Muscle of arm (tissue), 1 donor: ENCODE measurements at regions not wholly inside any gene's neighbourhood (a gene's known extent, or its start where the extent isn't known, plus 50 kb on each side); places are given as distances from the start of the nearest gene placed in this dataset.

Source experiments
- DNase-seq: peaks from one replicate; pipeline ENCODE4 v3.0.0-alpha.2; 2013

DNA sequence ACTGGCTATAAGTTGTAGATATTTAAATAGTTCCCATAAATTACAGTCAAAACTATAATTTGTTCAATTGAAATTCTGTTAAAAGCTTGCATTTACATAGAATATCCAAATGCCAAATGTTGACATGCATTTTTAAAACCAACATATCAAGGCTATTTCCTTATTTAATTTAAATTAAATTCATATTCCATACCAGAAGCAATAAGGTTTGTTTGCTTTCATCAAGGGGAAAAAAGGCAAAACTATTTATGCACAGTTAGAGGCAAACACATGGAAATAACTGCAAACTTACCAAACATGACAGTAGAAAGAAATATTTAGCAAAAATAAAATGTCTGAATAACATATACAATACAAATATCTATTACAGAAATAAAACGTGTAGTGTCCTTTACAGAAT is 1581.2 kb upstream of the TENM4 start:
- DNase-seq, result no peak

DNA sequence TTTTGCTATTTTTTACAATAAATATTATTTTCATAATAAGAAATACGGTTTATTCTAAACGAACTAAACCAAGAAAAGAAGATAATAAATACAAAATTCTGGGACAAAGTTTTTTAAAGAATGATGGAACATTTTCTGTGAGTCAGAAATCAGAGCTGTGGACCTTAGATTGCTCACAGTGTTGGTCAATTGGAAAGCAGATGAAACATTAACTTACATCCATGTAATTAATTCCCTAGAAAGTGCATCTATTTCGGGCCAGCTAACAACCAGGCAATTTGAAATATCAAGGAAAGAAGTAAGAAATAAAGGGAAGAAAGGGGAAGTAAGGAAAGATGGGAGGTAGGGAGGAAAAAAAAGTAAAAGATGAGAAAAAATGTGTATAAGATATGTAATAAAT is 1569.8 kb upstream of the TENM4 start:
- DNase-seq, result no peak

DNA sequence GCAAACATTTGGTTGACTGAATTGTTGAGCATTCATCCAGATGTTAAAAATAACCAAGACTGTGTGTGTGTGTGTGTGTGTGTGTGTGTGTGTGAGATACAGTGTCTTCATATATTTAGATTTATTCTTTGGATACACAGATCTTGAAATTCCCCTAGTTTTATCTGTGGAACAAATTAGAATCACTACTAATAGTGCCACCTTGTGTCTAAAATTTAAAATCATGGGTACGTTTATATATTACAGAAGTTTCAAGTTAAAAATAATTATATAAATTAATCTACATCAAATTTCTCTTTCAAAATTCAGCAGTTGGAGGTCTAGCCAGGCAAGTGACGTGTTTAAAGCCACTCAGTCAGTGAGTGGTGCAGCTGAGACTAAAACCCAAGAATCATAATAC is 1566.2 kb upstream of the TENM4 start:
- DNase-seq, result no peak

DNA sequence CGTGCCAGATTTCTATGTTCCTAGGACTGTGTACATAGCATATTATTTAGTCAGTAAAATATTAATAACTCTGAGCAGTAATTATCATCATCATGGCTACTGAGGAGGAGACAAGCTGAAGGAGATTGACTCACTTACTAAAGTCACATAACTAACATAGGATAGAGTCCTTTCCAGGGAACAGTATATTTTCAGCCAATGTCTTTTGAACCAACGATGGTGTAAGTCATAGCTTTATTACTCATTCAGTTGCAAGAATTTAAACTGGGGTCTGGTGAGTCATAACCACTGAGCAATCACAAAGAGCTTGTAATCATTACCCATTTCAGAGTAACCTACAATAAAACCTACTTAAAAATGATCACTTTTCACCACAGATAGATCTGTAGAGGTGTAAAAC is 1564.8 kb upstream of the TENM4 start:
- DNase-seq, result no peak

DNA sequence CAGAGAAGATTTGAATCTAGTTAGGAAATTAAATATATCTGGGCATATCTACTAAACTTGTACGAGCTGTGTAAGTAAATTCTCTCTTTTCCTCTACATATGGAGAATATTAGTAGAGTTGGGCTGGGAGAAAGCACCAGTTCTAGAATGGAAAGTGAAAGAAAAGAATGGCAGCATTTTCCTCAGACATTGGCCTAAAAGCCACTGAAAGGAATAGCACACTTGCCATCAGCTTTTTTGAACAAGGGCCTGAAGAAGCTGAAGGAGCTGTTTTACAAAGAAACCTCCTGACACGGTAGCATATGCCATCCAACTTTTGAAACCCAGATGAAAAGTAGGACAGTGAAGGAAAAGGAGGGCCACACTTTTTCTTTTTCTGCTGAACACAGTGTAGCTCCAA is 1563.7 kb upstream of the TENM4 start:
- DNase-seq, result no peak

DNA sequence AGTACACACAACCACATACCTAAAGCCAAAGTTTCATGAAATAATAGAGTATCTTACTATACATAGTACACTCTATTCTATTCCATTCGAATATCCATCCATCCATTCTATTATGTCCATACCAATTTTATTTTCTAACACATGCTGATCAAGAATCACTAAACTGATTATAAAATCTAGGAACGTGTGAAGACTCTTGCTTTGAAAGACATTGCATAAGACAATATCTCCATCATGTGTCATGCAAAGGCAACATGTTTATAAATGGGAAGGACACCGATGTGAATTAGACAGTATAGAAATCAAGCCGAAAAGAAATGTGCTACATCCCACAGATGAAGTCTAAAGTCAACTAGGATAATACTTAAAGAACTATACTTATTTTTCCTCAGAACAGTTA is 1561.5 kb upstream of the TENM4 start:
- DNase-seq, result no peak

DNA sequence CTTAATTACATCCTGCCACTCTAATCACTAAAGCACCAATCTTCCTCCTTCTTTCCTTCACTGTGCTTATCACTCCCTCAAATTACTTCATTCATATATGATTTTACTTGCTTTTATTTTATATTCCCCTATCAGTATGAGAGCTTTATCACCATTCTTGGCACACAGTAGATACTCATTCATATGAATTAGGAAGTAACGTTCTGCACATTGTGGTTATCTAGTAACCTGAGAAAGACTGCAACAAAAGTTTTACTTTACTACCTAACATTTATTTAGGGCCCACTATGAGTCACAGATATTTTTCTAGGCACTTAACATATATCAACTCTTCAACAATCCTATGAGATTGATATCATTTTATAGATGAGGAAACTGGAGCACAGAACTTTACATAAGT is 1559.9 kb upstream of the TENM4 start:
- no peak for DNase-seq

DNA sequence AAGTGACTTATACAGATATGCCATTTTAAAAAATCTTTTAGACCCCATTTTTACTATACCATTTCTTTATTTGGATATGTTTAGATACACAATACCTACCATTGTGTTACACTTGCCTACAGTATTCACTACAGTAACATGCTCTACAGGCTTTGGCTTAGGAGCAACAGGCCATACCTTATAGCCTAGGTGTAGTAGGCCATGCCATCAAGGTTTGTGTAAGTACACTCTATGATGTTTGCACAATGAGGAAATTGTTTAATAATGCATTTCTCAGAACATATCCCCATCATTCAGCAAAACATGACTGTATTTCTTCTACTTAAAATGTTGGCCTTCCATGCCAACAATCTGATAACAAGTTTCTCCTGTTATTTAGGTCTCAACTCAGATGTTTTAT is 1559.5 kb upstream of the TENM4 start:
- no peak for DNase-seq

GRCh38 chr11:80995523-80995922 is 1554.7 kb upstream of the TENM4 start:
- no peak for DNase-seq

DNA sequence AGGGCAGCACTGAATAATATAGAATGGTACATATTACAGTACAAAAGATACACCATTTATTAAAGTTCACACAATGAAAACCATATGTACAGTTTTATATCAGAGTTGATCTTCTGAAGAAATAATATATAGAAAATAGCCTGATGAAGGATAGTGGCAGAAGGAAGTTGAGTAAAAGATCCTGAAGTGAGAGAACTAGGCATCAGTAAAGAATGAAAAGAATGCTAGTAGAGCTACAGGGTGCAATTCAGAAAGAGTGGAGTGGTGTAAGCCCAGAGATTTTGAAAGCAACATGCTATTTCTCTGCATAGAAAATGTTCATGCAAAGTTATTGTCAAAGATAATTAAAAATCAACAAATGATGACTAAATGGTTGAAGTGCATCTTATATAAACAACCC is 1552.7 kb upstream of the TENM4 start:
- no peak for DNase-seq

- DNase-seq, result no peak
These were observed 1550.1 kb upstream of the TENM4 start for GRCh38 chr11:80990885-80991284.

- DNase-seq, result no peak
These were observed 1546.3 kb upstream of the TENM4 start for GRCh38 chr11:80987171-80987570.

DNA sequence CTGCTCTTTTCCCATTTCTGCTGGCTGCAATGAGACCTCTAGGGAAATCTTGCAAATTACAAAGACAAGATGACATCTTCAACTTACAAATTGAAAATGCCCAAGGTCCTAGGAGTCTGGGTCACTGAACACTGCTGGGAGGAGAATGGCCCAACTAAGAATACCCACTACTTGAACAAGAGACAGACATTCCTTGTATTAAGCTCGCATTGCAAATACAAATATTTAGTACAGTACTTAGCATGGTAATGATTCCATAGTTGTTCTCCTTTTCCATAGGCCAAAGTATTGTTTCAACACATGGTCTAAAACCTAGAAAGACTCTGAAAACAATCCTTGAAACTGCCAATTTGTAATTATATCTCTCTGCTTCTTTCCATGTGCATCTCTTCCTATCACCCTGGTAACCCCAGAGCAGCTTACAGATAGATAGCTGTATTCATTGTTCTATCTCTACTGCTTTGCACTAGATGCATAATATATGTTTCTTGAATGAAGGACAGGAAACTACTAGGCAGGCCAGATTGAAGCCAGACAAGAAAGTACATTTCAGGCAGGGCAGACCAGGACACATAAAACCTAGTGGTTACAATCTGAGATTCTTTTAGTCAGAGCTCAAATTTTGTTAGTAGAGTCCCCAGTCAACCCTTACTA is 1545.7 kb upstream of the TENM4 start:
- no peak for DNase-seq

GRCh38 chr11:80980227-80980626 is 1539.4 kb upstream of the TENM4 start:
- no peak for DNase-seq

GRCh38 chr11:80973786-80974185 is 1533.0 kb upstream of the TENM4 start:
- no peak for DNase-seq

DNA sequence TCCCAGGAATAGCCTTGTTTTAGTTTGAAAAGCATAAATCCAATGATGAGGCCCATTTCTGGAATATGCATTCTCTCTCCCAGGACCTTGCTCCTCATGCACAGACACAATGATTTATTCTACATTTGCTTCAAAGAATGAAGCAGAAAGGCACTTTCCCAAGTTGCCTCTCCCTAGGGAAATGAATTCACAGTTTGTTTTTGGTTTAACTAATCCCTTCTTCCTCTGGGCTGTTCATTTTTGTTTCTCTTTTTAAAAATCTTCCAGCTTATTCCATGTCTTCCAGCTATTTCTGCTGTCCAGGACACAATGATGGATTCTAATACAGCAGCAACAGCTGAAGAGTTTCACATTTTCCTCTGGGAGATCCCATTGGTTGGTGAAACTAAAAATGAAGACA is 1529.2 kb upstream of the TENM4 start:
- DNase-seq, result peak; percentile 5

DNA sequence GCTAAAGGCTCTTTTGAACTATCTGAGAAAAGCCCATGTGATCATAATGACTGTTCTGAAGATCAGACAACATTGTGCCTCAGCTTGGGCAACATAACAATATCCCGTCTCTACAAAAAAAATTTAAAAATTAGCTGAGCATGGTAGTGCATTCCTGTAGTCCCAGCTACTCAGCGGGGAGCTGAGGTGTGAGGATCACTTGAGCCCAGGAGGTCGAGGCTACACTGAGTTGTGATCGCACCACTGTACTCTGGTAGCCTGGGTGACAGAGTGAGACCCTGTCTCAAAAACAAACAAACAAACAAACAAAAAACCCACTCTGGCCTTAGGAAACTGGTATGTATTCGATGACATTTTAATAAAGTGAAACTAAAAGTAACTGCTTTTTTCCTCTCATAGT is 1526.8 kb upstream of the TENM4 start:
- DNase-seq, result no peak

- no peak for DNase-seq
These were observed 1519.7 kb upstream of the TENM4 start for GRCh38 chr11:80960381-80961029.

- no peak for DNase-seq
These were observed 1518.9 kb upstream of the TENM4 start for GRCh38 chr11:80959751-80960150.

- DNase-seq, result no peak
These were observed 1518.2 kb upstream of the TENM4 start for GRCh38 chr11:80958987-80959386.

DNA sequence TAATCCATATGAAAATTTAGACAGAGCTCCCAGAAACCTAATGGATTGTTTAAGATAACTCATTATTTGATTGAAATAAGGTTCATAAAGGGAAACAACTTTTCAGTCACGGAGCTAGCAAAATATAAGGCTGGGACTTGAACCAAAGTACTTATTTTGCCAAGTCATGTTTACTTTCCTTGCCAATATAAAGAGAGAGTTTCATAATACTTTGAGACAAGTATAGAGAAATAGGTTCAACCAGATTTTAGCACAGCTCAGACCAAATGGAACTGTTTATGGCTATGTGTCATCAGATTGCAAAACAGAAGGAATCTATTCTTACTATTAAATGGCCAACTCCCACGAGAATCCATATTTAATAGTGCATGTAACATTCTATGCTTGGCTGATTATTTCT is 1517.5 kb upstream of the TENM4 start:
- DNase-seq, result peak; percentile 22

- no peak for DNase-seq
These were observed 1514.8 kb upstream of the TENM4 start for GRCh38 chr11:80955588-80955987.

DNA sequence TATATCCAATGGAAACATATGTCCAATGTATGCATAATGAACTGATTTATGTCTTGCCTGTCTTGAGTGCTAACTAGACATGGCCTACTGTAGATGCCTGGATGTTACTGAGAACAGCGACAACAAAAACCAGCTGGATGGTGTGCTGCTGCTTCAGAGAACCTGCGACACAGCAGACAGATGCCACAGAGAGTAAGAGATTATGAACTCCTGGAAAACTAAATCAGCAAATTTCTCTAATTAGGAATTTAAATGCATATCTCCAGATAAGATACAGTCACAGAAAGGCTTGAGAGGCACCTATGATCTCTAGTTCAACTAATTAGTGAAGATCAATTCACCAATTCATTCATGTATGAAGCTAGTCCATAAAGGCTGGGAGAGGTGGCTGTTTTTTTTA is 1508.0 kb upstream of the TENM4 start:
- DNase-seq, result no peak

DNA sequence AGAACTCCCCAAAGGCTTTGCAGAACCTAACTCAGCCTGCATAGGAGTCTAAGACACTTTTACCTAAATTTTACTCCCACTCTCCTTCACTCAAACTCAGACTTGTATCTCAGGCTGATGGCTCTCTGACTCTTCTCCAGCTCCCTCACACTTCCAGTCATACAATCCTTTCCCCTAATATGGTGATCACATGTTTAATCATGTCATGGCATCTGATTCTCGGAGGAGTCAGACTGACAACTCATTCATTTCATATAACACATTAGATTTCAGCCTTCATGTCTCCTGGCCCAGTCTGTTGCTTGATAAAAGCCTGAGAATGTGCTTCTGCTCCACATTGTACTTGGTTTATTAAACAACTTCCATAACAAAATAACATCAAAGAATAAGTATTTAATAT is 1503.9 kb upstream of the TENM4 start:
- DNase-seq, result no peak
